Activated CD8-positive, alpha-beta T cell treated with anti-CD3 and anti-CD28 coated beads, Interleukin-2, amount 10 ng/mL, durations not matched to agents 7 days and 5 days (primary cell): ENCODE measurements at regions not wholly inside any gene's neighbourhood (a gene's known extent, or its start where the extent isn't known, plus 50 kb on each side); places are given as distances from the start of the nearest gene placed in this dataset.
"Not testable (repeated sequence)": the region's sequence is repeated elsewhere in the genome, so short reads cannot be mapped to it uniquely, and the experiment has no call there.

Experiments used
- ATAC-seq: fragments of 150-1000 bp; cut with Tn5 transposase; one replicate; pipeline ENCODE4 v1.10.0; 2021; ENCODE audit warnings: moderate library complexity
- CTCF ChIA-PET: fragments of 350-600 bp; sonication (Branson Sonifier 250); formaldehyde crosslinking; loops from one replicate; lab custom pipeline; 2021; ENCODE audit warnings: antibody characterized with exemption; lab: Charles Lee
- POLR2A ChIA-PET: fragments of 350-600 bp; sonication (Branson Sonifier 250); formaldehyde crosslinking; loops from one replicate; lab custom pipeline; 2021; ENCODE audit warnings: antibody characterized with exemption; lab: Charles Lee
- DNase-seq: peaks from one replicate; pipeline ENCODE4 v3.0.0-alpha.2; 2020
- H3K27ac Mint-ChIP-seq: one replicate; pipeline ENCODE4 v1.8.0; 2021; ENCODE audit warnings: mild to moderate bottlenecking, mixed read lengths
- H3K27me3 Mint-ChIP-seq: one replicate; pipeline ENCODE4 v1.8.0; 2021; ENCODE audit warnings: low read depth, mixed read lengths
- H3K36me3 Mint-ChIP-seq: one replicate; pipeline ENCODE4 v1.8.0; 2021; ENCODE audit warnings: low read depth, mixed read lengths
- H3K4me1 Mint-ChIP-seq: one replicate; pipeline ENCODE4 v1.8.0; 2021; ENCODE audit warnings: low read depth, mixed read lengths
- H3K4me3 Mint-ChIP-seq: one replicate; pipeline ENCODE4 v1.8.0; 2021; ENCODE audit warnings: mild to moderate bottlenecking, mixed read lengths
- H3K9me3 Mint-ChIP-seq: one replicate; pipeline ENCODE4 v1.8.0; 2022; ENCODE audit warnings: mixed read lengths; ENCODE audit not compliant: insufficient read depth

GRCh38 chr3:29171043-29171990 lies 109.6 kb upstream of the RBMS3 start:
- POLR2A ChIA-PET: interaction anchor here (0.6 kb wide), 1 partner anchor 818 kb away, joined by 3 read pairs; no protein-coding TSS in a partner anchor
- H3K36me3 Mint-ChIP-seq: no peaks in the 10 kb centered on the region
- peak; percentile 22 for DNase-seq

GRCh38 chr3:29176501-29176900 lies 104.4 kb upstream of the RBMS3 start:
- DNase-seq (no peak), ATAC-seq (no peak)
- H3K4me3 Mint-ChIP-seq: no peak overlapping the region
- no peaks in the 10 kb centered on the region for H3K9me3 Mint-ChIP-seq
- no peaks in the 10 kb centered on the region for H3K27me3 Mint-ChIP-seq
- ChIA-PET CTCF (no interaction called here), POLR2A (no interaction called here)
- no peaks in the 10 kb centered on the region for H3K36me3 Mint-ChIP-seq
- H3K4me1 Mint-ChIP-seq: peaks cover 8% of the 10 kb centered on the region
- H3K27ac Mint-ChIP-seq: no peak overlapping the region

More at GRCh38 chr3:29171043-29171990, 109.6 kb upstream of the RBMS3 start:
- no peaks in the 10 kb centered on the region for H3K9me3 Mint-ChIP-seq
- H3K27ac Mint-ChIP-seq: peak overlapping the region; percentile 79
- H3K27me3 Mint-ChIP-seq: no peaks in the 10 kb centered on the region
- peak overlapping the region; percentile 16 for H3K4me3 Mint-ChIP-seq
- ATAC-seq: peak; percentile 39
- CTCF ChIA-PET: no interaction called here
- H3K4me1 Mint-ChIP-seq: peaks cover 14% of the 10 kb centered on the region

GRCh38 chr3:29178809-29179793 lies 101.8 kb upstream of the RBMS3 start:
- CTCF ChIA-PET: no interaction called here

GRCh38 chr3:29181149-29181780 lies 99.6 kb upstream of the RBMS3 start:
- Mint-ChIP-seq H3K27ac (no peak overlapping the region), H3K36me3 (no peaks in the 10 kb centered on the region), H3K9me3 (no peaks in the 10 kb centered on the region), H3K4me1 (peaks cover 5% of the 10 kb centered on the region), H3K27me3 (no peaks in the 10 kb centered on the region), H3K4me3 (no peak overlapping the region)
- ATAC-seq (no peak), DNase-seq (no peak)
- POLR2A ChIA-PET: no interaction called here
- CTCF ChIA-PET: no interaction called here

More at GRCh38 chr3:29178809-29179793, 101.8 kb upstream of the RBMS3 start:
- POLR2A ChIA-PET: no interaction called here
- no peak for ATAC-seq
- Mint-ChIP-seq H3K4me1 (peaks cover 5% of the 10 kb centered on the region), H3K27ac (no peak overlapping the region), H3K27me3 (no peaks in the 10 kb centered on the region), H3K9me3 (no peaks in the 10 kb centered on the region), H3K4me3 (no peak overlapping the region), H3K36me3 (no peaks in the 10 kb centered on the region)
- DNase-seq: no peak

GRCh38 chr3:29181872-29182271 lies 99.0 kb upstream of the RBMS3 start:
- Mint-ChIP-seq H3K4me1 (peaks cover 5% of the 10 kb centered on the region), H3K9me3 (no peaks in the 10 kb centered on the region), H3K4me3 (no peak overlapping the region), H3K27me3 (no peaks in the 10 kb centered on the region), H3K36me3 (no peaks in the 10 kb centered on the region), H3K27ac (no peak overlapping the region)
- CTCF ChIA-PET: no interaction called here
- no peak for DNase-seq
- POLR2A ChIA-PET: no interaction called here
- ATAC-seq: no peak

GRCh38 chr3:29182828-29183227 lies 98.0 kb upstream of the RBMS3 start:
- H3K9me3 Mint-ChIP-seq, ATAC-seq, DNase-seq, H3K36me3 Mint-ChIP-seq, H3K27ac Mint-ChIP-seq, H3K4me1 Mint-ChIP-seq, H3K27me3 Mint-ChIP-seq, CTCF ChIA-PET, H3K4me3 Mint-ChIP-seq, POLR2A ChIA-PET: not testable (repeated sequence)

GRCh38 chr3:29183346-29184087 lies 97.4 kb upstream of the RBMS3 start:
- DNase-seq: no peak
- Mint-ChIP-seq H3K27ac (no peak overlapping the region), H3K4me3 (no peak overlapping the region), H3K9me3 (no peaks in the 10 kb centered on the region), H3K36me3 (no peaks in the 10 kb centered on the region), H3K4me1 (peaks cover 5% of the 10 kb centered on the region), H3K27me3 (no peaks in the 10 kb centered on the region)
- ChIA-PET POLR2A (no interaction called here), CTCF (no interaction called here)
- no peak for ATAC-seq

GRCh38 chr3:29185706-29186105 lies 95.2 kb upstream of the RBMS3 start:
- Mint-ChIP-seq H3K9me3 (no peaks in the 10 kb centered on the region), H3K27me3 (no peaks in the 10 kb centered on the region), H3K4me1 (peaks cover 5% of the 10 kb centered on the region), H3K36me3 (no peaks in the 10 kb centered on the region), H3K4me3 (no peak overlapping the region), H3K27ac (no peak overlapping the region)
- DNase-seq (no peak), ATAC-seq (no peak)
- ChIA-PET CTCF (no interaction called here), POLR2A (no interaction called here)

GRCh38 chr3:29186131-29186599 lies 94.7 kb upstream of the RBMS3 start:
- Mint-ChIP-seq H3K4me1 (peaks cover 5% of the 10 kb centered on the region), H3K36me3 (no peaks in the 10 kb centered on the region), H3K27ac (no peak overlapping the region), H3K27me3 (peaks cover 2% of the 10 kb centered on the region), H3K4me3 (no peak overlapping the region), H3K9me3 (no peaks in the 10 kb centered on the region)
- CTCF ChIA-PET: no interaction called here
- no peak for DNase-seq
- no peak for ATAC-seq
- POLR2A ChIA-PET: no interaction called here

- ATAC-seq (no peak), DNase-seq (no peak)
- H3K4me1 Mint-ChIP-seq: peaks cover 5% of the 10 kb centered on the region
- H3K4me3 Mint-ChIP-seq: no peak overlapping the region
- H3K27me3 Mint-ChIP-seq: peaks cover 2% of the 10 kb centered on the region
- no peak overlapping the region for H3K27ac Mint-ChIP-seq
- ChIA-PET CTCF (no interaction called here), POLR2A (no interaction called here)
- no peaks in the 10 kb centered on the region for H3K9me3 Mint-ChIP-seq
- H3K36me3 Mint-ChIP-seq: no peaks in the 10 kb centered on the region
These were observed 93.7 kb upstream of the RBMS3 start for GRCh38 chr3:29186982-29187725.
